OCI-LY1 (cell line): ENCODE measurements at regions not wholly inside any gene's neighbourhood (a gene's known extent, or its start where the extent isn't known, plus 50 kb on each side); places are given as distances from the start of the nearest gene placed in this dataset.

Experiments used
- H2AFZ ChIP-seq: fragments of 200-600 bp; sonication (generic), shearing (Covaris generic); 2 replicates; pipeline ENCODE4 v1.6.0; 2014; ENCODE audit warnings: antibody characterized with exemption, mild to moderate bottlenecking, low read length
- H3F3A ChIP-seq: fragments of 200-600 bp; sonication (generic), shearing (Covaris generic); 2 replicates; pipeline ENCODE4 v1.6.0; 2014; ENCODE audit warnings: mild to moderate bottlenecking, antibody characterized with exemption, low read length, moderate library complexity; ENCODE audit not compliant: insufficient read depth
- H3K27ac ChIP-seq: fragments of 200-600 bp; sonication (generic); 2 replicates; pipeline ENCODE4 v1.5.1; 2014; ENCODE audit warnings: low read length, mixed run types, mild to moderate bottlenecking, low read depth; ENCODE audit not compliant: poor library complexity, severe bottlenecking
- H3K27me3 ChIP-seq: fragments of 200-600 bp; sonication (generic); 2 replicates; pipeline ENCODE4 v1.6.0; 2014; ENCODE audit warnings: antibody characterized with exemption, mild to moderate bottlenecking, low read length, moderate library complexity; ENCODE audit not compliant: insufficient read depth
- H3K36me3 ChIP-seq: fragments of 200-600 bp; sonication (generic); 2 replicates; pipeline ENCODE4 v1.6.1; 2014; ENCODE audit warnings: mild to moderate bottlenecking, antibody characterized with exemption, low read length, moderate library complexity, mixed read lengths; ENCODE audit not compliant: insufficient read depth
- H3K4me1 ChIP-seq: fragments of 200-600 bp; sonication (generic); 2 replicates; pipeline ENCODE4 v1.5.1; 2014; ENCODE audit warnings: mild to moderate bottlenecking, low read length, moderate library complexity; ENCODE audit not compliant: insufficient read depth, severe bottlenecking
- H3K4me2 ChIP-seq: fragments of 200-600 bp; sonication (generic), shearing (Covaris generic); 2 replicates; pipeline ENCODE4 v1.6.1; 2014; ENCODE audit warnings: low read length
- H3K4me3 ChIP-seq: fragments of 200-600 bp; sonication (generic); 2 replicates; pipeline ENCODE4 v1.5.1; 2014; ENCODE audit warnings: low read length, low read depth, mild to moderate bottlenecking, mixed read lengths; ENCODE audit not compliant: poor library complexity, severe bottlenecking
- H3K79me2 ChIP-seq: fragments of 200-600 bp; shearing (Covaris generic); 2 replicates; pipeline ENCODE4 v1.6.1; 2016; ENCODE audit warnings: mixed run types, low read length, mixed read lengths; ENCODE audit not compliant: insufficient read depth
- H3K9ac ChIP-seq: fragments of 200-600 bp; sonication (generic), shearing (Covaris generic); 2 replicates; pipeline ENCODE4 v1.6.1; 2014; ENCODE audit warnings: mild to moderate bottlenecking, low read length, mixed read lengths
- H3K9me2 ChIP-seq: fragments of 200-600 bp; sonication (generic), shearing (Covaris generic); 2 replicates; pipeline ENCODE4 v1.6.1; 2014; ENCODE audit warnings: low read depth, mild to moderate bottlenecking, low read length, mixed read lengths
- H3K9me3 ChIP-seq: fragments of 200-600 bp; shearing (Covaris generic); 2 replicates; pipeline ENCODE4 v1.6.1; 2014; ENCODE audit warnings: low read length, mixed read lengths
- H4K20me1 ChIP-seq: fragments of 200-600 bp; sonication (generic), shearing (Covaris generic); 2 replicates; pipeline ENCODE4 v1.6.0; 2016; ENCODE audit warnings: mild to moderate bottlenecking, low read length; ENCODE audit not compliant: insufficient read depth
- EZH2 ChIP-seq: fragments of 200-600 bp; sonication (generic), shearing (Covaris generic); IDR thresholded peaks from 2 replicates; pipeline ENCODE4 v1.8.0; 2017; ENCODE audit warnings: borderline replicate concordance, mixed run types, mild to moderate bottlenecking, antibody characterized with exemption, low read length, moderate library complexity, mixed read lengths
- TF ChIP-seq, protein P1 (sequence below): fragments of 200-600 bp; sonication (generic), shearing (Covaris generic); IDR thresholded peaks from 2 replicates; pipeline ENCODE4 v1.5.1; 2017; ENCODE audit warnings: mild to moderate bottlenecking, antibody characterized with exemption, low read length, moderate library complexity, mixed read lengths

DNA sequence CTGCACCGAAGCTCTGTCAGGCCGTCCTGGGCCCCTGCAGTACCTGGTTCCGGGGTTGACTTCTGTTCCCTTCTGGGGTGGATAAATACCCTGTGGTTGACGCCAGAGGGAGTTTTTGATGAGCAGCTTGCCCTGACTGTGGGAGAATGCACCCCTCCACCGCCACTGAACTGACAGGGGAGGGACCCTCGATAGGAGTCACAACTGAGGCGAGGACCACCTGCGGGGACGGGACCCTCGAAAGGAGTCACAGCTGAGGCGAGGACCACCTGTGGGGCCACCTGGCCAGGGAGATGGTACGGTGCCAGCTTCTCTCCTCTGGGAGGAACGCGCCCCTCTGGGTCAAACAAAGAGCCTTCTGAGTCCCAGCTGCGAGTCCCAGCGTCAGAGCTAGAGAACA, 100.1 kb upstream of the FRMD1 start:
- Histone ChIP-seq H4K20me1 (no peaks in the 10 kb centered on the region), H3F3A (no peaks in the 10 kb centered on the region), H3K9me2 (no peaks in the 10 kb centered on the region), H3K27me3 (no peaks in the 10 kb centered on the region), H3K4me3 (no peak overlapping the region), H3K4me2 (no peak overlapping the region), H3K9ac (no peak overlapping the region), H3K36me3 (no peaks in the 10 kb centered on the region), H3K79me2 (no peaks in the 10 kb centered on the region), H3K27ac (no peak overlapping the region), H2AFZ (no peak overlapping the region), H3K9me3 (no peaks in the 10 kb centered on the region), H3K4me1 (no peaks in the 10 kb centered on the region)
- no peak for TF ChIP-seq EZH2
- TF ChIP-seq, protein P1, sequence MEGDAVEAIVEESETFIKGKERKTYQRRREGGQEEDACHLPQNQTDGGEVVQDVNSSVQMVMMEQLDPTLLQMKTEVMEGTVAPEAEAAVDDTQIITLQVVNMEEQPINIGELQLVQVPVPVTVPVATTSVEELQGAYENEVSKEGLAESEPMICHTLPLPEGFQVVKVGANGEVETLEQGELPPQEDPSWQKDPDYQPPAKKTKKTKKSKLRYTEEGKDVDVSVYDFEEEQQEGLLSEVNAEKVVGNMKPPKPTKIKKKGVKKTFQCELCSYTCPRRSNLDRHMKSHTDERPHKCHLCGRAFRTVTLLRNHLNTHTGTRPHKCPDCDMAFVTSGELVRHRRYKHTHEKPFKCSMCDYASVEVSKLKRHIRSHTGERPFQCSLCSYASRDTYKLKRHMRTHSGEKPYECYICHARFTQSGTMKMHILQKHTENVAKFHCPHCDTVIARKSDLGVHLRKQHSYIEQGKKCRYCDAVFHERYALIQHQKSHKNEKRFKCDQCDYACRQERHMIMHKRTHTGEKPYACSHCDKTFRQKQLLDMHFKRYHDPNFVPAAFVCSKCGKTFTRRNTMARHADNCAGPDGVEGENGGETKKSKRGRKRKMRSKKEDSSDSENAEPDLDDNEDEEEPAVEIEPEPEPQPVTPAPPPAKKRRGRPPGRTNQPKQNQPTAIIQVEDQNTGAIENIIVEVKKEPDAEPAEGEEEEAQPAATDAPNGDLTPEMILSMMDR: peak; percentile 15; the same call in 1 of the 2 replicates

DNA sequence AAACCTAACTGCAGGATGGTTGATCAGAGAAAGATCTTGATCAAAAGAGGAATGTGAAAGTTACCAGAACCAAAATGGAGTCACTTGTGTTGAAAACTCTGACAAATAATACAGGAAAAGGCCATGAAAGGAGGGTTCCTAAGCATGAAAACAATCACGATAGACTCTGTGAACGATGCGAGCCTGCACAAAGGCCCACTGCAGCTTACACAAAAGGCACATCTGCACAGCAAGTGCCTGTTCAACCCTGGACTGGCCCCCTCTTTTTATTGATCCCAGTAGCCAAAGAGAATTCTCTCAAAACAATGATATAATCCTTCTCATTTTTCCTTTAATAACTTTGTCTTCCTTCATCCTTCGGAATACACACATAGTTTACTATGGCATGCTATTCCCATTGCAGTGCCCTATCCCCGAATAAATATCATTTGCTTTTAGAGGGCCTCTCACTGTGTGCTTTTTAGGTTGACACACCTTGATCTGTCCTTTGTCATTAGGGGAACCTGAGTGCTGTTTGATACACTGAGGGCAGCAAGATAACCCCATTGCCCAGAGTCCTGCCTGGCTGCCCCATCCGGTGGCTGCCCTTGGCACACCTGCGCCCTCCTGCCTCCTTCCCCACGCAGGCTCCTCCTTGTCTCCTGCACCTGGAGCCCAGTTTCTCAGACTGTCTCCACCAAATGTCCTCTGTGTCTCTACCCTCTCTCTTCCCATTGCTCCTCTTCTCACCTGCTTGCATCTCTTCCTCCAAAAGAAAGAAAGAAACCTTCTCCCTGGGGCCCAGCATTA, 98.3 kb upstream of the FRMD1 start:
- Histone ChIP-seq H3K4me3 (no peak overlapping the region), H3F3A (no peaks in the 10 kb centered on the region), H3K4me2 (no peak overlapping the region), H3K4me1 (no peaks in the 10 kb centered on the region), H3K36me3 (no peaks in the 10 kb centered on the region), H2AFZ (no peak overlapping the region), H3K9ac (no peak overlapping the region), H3K79me2 (no peaks in the 10 kb centered on the region), H4K20me1 (no peaks in the 10 kb centered on the region), H3K27me3 (no peaks in the 10 kb centered on the region), H3K9me2 (no peaks in the 10 kb centered on the region), H3K9me3 (no peaks in the 10 kb centered on the region), H3K27ac (no peak overlapping the region)
- TF ChIP-seq EZH2: no peak
- TF ChIP-seq, protein P1: no peak

DNA sequence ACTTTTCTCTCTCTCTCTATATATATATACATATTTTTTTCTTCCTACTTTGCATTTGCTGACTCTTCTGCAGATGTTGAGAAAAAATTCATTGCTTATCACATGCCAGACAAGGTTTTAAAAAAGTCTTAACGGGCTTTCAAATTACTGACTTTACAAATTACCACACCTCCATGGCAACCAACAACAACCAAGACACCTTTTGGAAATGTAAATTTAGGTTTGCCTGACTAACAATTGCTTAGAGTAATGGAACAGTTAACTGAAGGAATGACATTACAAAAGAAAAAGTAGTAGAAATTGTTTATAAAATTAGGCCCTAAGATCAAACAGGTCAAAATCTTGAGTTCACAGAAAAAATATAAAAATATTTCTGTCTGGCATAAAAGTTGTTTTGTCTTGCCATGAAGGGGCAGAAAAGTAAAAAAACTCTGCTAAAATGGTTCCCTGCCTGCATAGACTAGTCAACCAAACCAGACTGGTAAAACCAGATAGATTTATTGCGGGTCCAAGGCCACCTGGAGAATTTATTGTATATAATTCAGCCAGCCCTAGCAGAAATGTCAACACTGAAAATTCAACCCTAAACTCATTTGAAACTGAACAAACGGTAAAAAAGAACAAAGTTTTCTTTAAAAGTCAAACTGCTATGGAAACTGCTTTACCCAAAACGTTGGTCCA, 92.8 kb upstream of the FRMD1 start:
- TF ChIP-seq, protein P1: no peak
- Histone ChIP-seq H3K36me3 (no peaks in the 10 kb centered on the region), H3K27me3 (no peaks in the 10 kb centered on the region), H3K4me2 (no peak overlapping the region), H3K9ac (no peak overlapping the region), H3K9me2 (no peaks in the 10 kb centered on the region), H3K4me3 (no peak overlapping the region), H4K20me1 (no peaks in the 10 kb centered on the region), H3K79me2 (no peaks in the 10 kb centered on the region), H3K27ac (no peak overlapping the region), H3K4me1 (no peaks in the 10 kb centered on the region), H2AFZ (no peak overlapping the region), H3F3A (no peaks in the 10 kb centered on the region), H3K9me3 (no peaks in the 10 kb centered on the region)
